ENCODE measurements at regions not wholly inside any gene's neighbourhood (a gene's known extent, or its start where the extent isn't known, plus 50 kb on each side); places are given as distances from the start of the nearest gene placed in this dataset.

GRCh38 chr9:85344901-85345300, 396.9 kb downstream of the AGTPBP1 start:
- TF ChIP-seq YY1 (IDR thresholded peaks at IDR 0.05; ENCODE audit: low read depth) (no peak), REST (IDR thresholded peaks at IDR 0.05; ENCODE audit: low read depth) (no peak)

GRCh38 chr9:85339338-85339737, 402.4 kb downstream of the AGTPBP1 start:
- TF ChIP-seq REST (IDR thresholded peaks at IDR 0.05; ENCODE audit: low read depth) = no peak
- TF ChIP-seq USF1 (IDR thresholded peaks at IDR 0.05) = no peak
- no peak for TF ChIP-seq YY1 (IDR thresholded peaks at IDR 0.05; ENCODE audit: low read depth)
- TF ChIP-seq, protein P1, sequence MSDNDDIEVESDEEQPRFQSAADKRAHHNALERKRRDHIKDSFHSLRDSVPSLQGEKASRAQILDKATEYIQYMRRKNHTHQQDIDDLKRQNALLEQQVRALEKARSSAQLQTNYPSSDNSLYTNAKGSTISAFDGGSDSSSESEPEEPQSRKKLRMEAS (IDR thresholded peaks at IDR 0.05) = no peak
- TF ChIP-seq FOXM1 (IDR thresholded peaks at IDR 0.05; ENCODE audit: borderline replicate concordance, low read depth) = no peak
- no peak for TF ChIP-seq EGR1 (IDR thresholded peaks at IDR 0.05)
- no peak for TF ChIP-seq TEAD4 (IDR thresholded peaks at IDR 0.05)
- TF ChIP-seq EP300 (IDR thresholded peaks at IDR 0.05; ENCODE audit: borderline replicate concordance) = no peak
- TF ChIP-seq TCF12 (IDR thresholded peaks at IDR 0.05; ENCODE audit: low read depth) = no peak
- no peak for TF ChIP-seq CREB1 (IDR thresholded peaks at IDR 0.05; ENCODE audit: low read depth)
- no peak for TF ChIP-seq CEBPB (IDR thresholded peaks at IDR 0.05)
- TF ChIP-seq RAD21 (IDR thresholded peaks at IDR 0.05; ENCODE audit: low read depth) = no peak
- TF ChIP-seq NFIC (IDR thresholded peaks at IDR 0.05) = no peak
- TF ChIP-seq ZBTB7A (IDR thresholded peaks at IDR 0.05; ENCODE audit: low read depth) = no peak

DNA sequence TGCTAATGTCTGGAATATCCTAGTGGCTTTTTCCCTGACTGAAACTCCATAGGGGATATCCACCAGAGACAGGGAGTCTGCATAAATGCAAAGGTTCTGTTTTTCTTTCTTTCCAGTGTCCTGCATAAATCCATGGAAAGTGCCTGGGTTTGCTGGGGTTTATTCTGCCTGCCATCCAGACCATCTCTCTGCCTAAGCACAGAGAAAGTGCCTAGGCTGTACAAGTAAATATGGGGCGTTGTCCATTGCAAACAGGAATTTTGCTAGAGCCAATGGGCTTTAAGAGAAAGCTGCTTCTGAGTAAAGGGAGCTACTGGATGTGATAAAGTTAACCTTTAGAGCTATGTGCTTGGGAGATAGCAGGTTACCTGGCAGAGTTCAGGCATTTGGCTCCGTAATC, 407.5 kb downstream of the AGTPBP1 start:
- TF ChIP-seq RAD21 (IDR thresholded peaks at IDR 0.05; ENCODE audit: low read depth) = no peak
- TF ChIP-seq CEBPB (IDR thresholded peaks at IDR 0.05) = no peak
- no peak for TF ChIP-seq EGR1 (IDR thresholded peaks at IDR 0.05)
- no peak for TF ChIP-seq USF1 (IDR thresholded peaks at IDR 0.05)
- TF ChIP-seq ZBTB7A (IDR thresholded peaks at IDR 0.05; ENCODE audit: low read depth) = no peak
- TF ChIP-seq REST (IDR thresholded peaks at IDR 0.05; ENCODE audit: low read depth) = no peak
- TF ChIP-seq TEAD4 (IDR thresholded peaks at IDR 0.05) = no peak
- TF ChIP-seq CREB1 (IDR thresholded peaks at IDR 0.05; ENCODE audit: low read depth) = no peak
- TF ChIP-seq YY1 (IDR thresholded peaks at IDR 0.05; ENCODE audit: low read depth) = no peak
- no peak for TF ChIP-seq TAF1 (IDR thresholded peaks at IDR 0.05; ENCODE audit: low read depth)
- no peak for TF ChIP-seq EP300 (IDR thresholded peaks at IDR 0.05; ENCODE audit: borderline replicate concordance)
- TF ChIP-seq, protein P1 (IDR thresholded peaks at IDR 0.05) = no peak
- no peak for TF ChIP-seq NFIC (IDR thresholded peaks at IDR 0.05)

- TF ChIP-seq RAD21 (IDR thresholded peaks at IDR 0.05; ENCODE audit: low read depth) (no peak), ZBTB7A (IDR thresholded peaks at IDR 0.05; ENCODE audit: low read depth) (no peak), USF1 (IDR thresholded peaks at IDR 0.05) (no peak), FOXM1 (IDR thresholded peaks at IDR 0.05; ENCODE audit: borderline replicate concordance, low read depth) (no peak), EGR1 (IDR thresholded peaks at IDR 0.05) (no peak), NFIC (IDR thresholded peaks at IDR 0.05) (no peak), TCF12 (IDR thresholded peaks at IDR 0.05; ENCODE audit: low read depth) (no peak), TEAD4 (IDR thresholded peaks at IDR 0.05) (no peak), CREB1 (IDR thresholded peaks at IDR 0.05; ENCODE audit: low read depth) (no peak), TAF1 (IDR thresholded peaks at IDR 0.05; ENCODE audit: low read depth) (no peak), YY1 (IDR thresholded peaks at IDR 0.05; ENCODE audit: low read depth) (no peak), REST (IDR thresholded peaks at IDR 0.05; ENCODE audit: low read depth) (no peak), CEBPB (IDR thresholded peaks at IDR 0.05) (no peak), EP300 (IDR thresholded peaks at IDR 0.05; ENCODE audit: borderline replicate concordance) (no peak)
- TF ChIP-seq, protein P1 (IDR thresholded peaks at IDR 0.05) = no peak
Measured at GRCh38 chr9:85332487-85332886, 409.3 kb downstream of the AGTPBP1 start.

Measured in Ishikawa (cell line).